Hematopoietic multipotent progenitor cell treated with erythropoietin and hydrocortisone succinate and interleukin-3 and kit ligand, for 8 days (in vitro differentiated cells): ENCODE measurements at regions not wholly inside any gene's neighbourhood (a gene's known extent, or its start where the extent isn't known, plus 50 kb on each side); places are given as distances from the start of the nearest gene placed in this dataset.
"Not testable (repeated sequence)": the region's sequence is repeated elsewhere in the genome, so short reads cannot be mapped to it uniquely, and the experiment has no call there.

Experiments used
- DNase-seq: peaks from one replicate; pipeline ENCODE4 v3.0.0-alpha.2; 2015

DNA sequence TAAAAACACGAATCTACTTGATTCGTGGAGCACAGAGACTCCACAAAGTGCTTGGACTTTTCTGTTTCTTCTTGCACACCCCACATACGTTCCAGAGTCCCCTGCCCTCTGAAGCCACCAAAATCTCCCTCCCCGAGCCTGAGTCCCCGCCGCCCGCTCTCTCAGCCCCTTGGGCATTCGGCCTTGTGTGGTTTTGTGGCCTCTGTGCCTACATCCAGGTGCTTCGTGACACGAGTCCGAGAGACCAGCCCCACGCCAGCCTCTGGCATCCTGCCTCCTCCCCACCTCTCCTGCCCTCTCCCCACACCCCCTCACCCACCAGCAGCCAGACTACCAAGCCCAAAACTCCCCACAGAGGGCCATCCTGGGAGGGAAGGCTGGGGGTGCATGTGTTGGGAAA is 87.8 kb upstream of the PPP1R26 start:
- DNase-seq = no peak

DNA sequence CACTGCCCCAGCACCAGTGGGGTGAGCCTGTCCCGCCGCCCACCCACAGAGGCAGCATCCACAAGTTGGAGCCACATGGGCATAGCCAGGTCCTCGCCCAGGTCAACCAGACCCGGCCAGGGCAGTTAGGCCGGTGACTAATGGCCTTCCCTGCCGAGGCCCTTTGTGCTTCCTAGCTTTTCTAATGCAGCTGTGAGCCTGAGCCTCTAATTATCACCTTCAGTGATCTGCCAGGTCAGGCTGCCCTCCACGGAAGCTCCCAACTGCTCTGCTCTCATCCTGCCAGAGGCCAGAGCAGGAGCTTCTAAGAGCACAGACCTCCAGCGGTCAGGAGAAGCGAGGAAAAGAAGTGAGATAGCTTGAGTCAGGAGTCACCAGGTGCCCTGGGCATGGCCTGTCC is 87.1 kb upstream of the PPP1R26 start:
- no peak for DNase-seq

DNA sequence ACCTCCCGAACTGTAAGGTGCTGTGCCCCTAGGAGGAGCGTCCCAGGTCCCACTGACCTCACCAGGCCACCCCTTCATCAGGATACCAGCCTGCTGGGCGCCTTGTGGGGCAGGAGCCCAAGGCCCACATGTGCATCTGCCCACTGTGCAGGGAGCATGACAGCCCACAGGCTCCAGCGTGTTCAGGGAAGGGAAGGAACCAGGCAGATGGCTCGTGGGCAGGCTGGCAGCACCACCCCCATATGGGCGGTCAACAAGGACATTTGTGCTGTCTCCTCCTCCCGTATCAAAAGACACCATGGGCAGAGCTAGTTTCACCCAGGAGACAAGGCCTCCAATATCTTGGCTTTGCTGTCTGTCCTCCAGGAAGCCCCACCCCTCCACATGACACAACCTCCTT is 85.5 kb upstream of the PPP1R26 start:
- DNase-seq = no peak

DNA sequence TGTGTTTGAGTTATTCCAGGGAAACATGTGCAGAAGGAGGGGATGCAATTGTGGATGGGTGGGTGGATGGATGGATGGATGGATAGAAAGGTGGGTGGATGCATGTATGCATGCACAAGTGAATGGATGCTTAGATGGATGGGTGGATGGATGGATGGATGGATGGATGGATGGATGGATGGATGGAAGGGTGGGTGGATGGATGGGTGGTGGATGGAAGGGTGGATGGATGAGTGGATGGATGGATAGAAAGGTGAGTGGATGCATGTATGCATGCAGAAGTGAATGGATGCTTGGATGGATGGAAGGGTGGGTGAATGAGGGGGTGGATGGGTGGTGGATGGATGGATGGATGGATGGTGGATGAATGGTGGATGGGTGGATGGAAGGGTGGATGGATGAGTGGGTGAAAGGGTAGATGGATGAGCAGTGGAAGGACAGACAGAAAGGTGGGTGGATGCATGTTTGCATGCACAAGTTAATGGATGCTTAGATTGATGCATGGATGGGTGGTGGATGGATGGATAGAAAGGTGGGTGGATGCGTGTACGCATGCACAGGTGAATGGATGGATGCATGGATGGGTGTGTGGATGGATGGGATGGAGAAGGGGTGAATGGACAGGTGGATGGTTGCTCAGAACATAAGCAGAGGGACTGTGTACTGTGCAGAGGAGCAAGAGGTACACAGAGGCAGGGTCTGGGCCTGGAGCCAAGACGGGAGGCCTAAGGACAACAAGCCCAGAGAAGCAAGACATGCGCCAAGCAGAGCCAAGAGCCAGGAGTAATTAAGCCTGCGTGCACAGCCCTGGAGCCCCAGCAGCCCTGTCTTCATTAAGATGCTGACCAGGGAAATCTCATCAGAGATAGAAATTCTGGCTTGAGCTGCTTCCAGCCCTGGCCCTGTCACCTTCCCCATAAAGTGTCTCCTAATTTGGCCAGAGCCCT is 84.6 kb upstream of the PPP1R26 start:
- DNase-seq = no peak

DNA sequence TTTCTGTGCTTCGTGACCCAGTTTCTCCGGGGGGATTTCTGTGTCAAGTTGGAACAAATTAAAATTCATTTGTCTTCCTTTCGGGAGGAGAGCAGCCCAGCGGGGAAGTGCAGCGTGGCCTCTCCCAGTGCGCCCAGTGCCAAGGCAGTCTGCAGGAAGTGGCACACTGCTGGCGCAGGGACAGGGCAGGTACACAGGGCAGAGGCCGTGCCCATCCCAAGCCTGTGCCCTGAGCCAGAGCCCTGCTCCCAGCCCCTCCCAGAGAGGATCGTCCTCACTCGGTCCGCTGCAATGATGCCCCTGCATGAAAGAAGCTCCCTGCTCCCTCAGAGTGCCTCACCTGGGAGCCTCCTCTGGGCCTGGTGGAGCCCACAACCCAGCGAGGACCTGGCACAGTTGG is 82.4 kb upstream of the PPP1R26 start:
- no peak for DNase-seq

DNA sequence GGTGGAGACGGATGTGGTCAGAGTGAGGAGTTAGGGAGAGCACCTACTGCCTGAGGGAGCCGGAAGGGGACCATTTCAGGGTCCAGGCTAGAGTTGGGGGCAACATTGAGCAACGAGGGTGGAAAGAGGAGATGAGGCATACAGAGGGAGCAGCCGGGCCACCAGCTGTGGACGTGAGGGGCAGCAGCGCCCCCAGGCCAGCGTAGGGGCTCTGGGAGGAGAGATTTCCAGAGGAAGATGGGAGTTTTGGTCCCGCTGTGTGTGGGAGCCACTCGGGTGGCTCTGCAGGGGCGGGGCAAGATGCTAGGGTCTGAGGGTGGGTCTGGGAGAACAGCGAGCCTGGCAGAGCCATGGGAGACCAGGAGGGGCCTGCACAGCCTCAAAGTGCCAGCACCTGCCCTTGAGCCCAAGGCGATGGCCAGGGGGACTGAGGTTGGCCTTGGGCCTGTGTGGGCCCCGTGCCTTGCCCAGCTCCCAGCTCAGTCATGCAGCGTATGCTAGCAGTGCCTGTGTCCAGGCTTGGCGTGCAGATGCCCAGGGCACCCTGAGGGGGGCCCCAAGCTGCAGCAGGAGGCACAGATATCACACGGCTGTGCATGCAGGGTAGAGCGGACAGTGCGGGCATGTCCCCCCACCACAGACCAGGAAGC is 80.5 kb upstream of the PPP1R26 start:
- DNase-seq = no peak

DNA sequence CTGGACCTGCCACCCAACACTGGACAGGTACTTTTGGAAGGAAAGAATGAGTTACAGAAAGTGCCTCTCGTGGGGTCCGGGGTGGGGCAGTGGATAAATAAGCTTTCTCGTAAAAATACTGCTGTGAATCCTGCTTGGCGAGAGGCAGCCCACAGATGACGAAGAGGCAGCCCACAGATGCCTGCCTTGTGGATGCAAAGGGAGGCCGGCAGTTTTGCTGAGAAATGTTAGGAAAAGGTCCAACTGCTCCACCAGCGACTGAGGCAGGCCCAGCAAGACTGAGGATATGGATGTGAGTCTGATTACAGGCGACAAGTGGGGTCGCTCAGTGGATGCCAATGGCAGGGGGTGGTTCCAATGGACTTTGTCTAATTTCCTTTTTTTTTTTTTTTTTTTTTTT is 79.1 kb upstream of the PPP1R26 start:
- DNase-seq = no peak

DNA sequence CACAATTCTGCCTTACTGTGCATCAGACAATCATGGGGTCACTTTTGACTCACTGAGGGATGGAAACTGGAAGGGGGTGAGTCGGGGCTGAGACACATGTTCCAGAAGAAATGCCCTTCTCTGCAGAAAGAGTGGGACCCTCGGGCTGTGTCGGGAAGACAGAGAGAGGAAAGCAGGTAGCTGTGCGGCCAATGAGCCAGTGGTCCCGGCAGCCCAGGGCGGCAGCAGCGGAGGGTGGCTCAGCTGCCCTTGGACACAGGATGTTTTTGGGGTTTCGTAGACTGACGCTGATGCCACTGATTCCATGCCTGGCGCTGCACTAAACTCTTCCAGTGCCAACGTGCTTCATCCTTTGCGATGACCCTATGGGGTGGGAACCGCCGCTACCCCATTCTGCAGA is 78.4 kb upstream of the PPP1R26 start:
- no peak for DNase-seq

DNA sequence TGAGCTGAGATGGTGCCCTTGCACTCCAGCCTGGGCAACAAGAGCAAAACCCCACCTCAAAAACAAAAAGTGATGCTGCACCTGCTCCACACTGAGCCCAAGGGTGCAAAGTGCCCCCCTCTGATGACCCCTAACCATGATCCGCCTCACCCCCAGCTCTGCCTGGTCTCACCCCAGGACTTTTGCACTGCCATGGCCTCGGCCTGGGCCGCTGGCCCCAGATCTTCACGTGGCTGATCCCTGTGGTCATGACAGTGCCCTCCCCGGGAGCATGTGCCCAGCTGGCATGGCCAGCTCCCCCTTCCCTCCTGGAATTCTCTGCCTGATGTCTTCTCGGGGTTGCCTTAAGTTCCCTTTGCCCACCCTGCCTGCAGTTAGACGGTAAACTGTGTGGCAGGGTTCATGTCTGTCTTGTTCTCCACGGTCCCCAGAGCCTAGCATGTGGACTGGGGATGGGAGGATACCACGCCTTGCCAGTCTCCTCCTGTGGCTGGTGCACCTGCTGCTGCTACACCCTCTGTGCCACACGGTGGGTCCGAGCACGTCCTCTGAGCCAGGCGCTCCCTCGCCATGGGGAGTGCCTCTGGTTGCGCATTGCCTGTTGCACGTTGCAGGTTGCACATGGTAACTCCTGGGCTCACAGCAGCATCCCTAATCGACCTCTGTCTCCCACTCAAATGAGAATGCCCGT is 77.4 kb upstream of the PPP1R26 start:
- DNase-seq = no peak

DNA sequence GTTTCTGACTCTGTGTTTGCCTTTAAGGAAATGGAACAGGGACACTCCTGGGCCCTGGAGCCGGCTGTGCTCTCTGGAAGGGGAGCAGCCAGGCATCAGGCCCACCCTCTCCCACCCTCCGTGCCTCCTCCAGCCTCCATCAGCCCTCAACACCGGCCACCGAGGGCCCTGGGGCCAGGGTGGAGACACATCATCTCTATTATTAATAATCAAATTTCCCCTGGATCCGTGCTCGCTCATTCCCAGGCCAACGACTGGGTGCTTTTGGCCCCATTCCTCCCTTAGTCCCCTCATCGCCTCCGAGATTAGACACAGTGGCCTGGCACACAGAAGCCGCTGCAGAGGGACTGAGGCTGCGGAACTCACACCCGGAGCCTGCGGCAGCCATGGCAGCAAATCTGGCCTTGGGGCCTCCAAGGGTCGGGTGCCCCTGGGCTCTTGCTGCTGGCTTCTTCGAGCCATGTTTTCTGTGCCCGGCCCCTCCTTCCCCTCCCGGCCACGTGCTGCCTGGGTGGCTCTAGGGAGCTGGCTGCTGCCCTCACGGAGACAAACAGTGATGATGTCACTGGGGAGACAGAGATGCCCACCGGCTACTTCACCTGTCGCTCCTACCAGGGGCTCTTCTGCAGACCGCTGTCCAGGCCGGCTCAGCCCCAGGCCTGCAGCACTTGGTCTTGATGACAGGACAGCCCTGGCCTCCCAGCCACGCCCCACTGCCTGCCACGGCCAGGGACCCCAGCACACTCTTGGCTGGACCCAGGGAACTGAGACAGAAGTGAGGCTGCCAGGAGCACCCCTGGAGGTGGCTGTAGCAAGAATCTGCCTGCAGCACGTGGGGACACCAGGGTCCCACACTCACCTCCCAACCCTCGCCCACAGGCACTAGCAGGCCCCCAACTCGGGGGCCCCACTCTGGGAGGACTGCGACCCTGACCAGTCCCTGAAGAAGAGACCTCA is 76.6 kb upstream of the PPP1R26 start:
- no peak for DNase-seq

DNA sequence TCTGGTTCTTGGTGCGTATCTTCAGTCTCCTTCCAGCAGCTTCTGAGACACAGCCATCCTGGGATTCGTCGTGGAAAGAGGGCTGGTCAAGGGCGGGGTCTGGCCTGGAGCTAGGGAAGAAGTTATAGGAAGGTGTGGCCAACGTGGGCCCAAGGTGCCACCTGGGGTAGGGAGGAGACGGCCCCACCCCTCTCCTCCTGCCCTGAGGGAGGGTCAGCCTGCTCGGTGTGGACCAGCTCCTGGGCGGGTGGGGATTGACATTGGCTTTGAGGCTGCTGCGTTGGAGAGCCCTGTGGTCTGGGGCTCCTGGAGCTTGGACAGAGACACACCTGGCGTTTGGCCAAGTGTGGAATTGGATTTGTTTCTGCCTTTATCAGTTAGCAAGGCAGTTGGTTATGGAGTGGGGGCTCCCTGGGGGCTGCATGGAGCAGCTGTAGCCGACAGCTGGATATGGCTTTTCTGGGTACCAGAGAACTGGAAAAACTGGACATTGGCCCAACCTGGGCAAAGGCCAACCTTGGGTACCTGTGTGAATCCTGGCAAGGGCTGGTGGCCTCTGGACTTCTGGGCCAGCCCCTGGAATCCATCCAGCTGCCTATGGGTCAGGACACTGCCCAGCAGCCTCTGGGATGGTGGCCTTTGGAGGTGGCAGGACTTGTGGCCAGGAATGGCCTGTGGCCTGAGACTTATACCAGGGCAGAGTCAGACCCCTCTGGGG is 75.7 kb upstream of the PPP1R26 start:
- no peak for DNase-seq

DNA sequence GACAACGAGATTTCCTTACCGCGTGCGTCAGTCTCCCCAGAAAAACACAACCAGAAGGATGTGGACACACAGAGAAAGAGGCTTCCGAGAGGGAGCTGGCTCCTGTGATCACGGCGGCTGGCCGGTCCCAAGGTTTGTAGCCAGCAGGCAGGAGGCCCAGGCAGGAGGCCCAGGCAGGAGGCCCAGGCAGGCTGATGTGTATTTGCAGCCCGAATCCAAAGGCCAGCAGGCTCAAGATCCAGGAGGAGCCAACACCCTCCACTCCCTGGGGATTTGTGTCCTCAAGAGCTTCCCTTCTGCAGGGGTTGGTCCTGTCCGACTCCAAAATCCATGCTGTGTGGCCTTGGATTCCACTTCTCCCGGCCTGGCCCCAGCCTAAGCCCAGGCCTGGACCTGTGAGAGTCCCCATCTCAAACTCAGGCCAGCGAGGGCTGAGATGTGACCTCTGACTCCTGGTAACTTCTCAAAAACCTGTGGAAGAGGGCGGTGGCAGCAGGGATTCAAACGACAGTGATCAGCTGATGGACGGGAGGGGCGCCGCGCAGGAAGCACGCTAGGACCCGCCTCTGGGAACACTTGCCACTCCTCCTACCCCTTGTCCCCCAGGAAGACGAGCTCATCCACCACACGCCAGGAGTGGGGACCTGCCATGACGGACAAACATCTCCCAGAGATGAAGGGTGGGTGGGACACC is 75.0 kb upstream of the PPP1R26 start:
- no peak for DNase-seq

DNA sequence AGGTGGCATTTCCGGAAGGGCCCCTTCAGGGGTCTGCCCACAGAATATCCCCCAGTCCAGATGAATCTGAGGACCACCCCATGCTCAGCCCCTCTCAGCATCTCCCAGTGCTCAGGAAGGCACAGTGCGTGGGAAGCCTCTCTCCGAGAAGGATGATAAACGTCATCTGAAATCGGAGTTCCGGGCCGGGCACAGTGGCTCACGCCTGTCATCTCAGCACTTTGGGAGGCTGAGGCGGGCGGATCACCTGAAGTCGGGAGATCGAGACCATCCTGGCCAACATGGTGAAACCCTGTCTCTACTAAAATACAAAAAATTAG is 74.5 kb upstream of the PPP1R26 start:
- DNase-seq = not testable (repeated sequence)

DNA sequence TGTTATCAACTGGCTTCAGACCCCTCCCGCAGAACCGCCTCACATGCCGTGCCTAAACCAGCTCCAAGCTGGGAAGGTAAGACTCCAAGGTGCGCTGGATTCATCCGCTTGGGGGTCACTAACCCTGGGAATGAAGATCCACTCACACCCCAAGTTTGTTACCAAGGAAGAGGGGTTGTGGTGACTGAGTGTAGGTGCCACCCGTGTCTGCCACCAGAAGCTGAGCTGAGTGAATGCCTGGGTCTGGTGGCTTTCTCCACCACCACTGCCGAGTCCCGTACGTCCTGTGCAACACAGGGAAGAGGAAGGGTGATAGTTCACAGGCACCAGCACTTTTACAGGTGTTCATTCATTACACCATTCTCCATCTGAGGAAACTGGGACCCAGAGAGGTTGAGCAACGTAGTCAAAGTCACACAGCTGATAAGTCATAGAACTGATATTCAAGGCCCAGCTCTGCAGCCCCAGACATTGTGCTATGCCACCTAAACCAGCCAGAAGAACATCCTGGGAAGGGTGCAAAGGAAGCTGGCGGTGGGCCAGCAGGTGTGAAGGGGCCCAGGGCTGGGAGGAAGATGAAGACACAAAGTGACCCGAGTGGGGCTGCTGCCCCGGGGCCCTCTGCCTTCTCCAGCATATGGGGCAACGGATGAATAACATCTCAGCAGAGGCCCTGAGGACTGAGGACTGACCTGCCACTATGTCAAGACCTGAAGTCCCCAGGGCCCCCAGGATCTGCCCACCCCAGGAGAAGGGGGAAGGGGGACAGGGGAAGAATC is 70.9 kb upstream of the PPP1R26 start:
- DNase-seq = no peak

DNA sequence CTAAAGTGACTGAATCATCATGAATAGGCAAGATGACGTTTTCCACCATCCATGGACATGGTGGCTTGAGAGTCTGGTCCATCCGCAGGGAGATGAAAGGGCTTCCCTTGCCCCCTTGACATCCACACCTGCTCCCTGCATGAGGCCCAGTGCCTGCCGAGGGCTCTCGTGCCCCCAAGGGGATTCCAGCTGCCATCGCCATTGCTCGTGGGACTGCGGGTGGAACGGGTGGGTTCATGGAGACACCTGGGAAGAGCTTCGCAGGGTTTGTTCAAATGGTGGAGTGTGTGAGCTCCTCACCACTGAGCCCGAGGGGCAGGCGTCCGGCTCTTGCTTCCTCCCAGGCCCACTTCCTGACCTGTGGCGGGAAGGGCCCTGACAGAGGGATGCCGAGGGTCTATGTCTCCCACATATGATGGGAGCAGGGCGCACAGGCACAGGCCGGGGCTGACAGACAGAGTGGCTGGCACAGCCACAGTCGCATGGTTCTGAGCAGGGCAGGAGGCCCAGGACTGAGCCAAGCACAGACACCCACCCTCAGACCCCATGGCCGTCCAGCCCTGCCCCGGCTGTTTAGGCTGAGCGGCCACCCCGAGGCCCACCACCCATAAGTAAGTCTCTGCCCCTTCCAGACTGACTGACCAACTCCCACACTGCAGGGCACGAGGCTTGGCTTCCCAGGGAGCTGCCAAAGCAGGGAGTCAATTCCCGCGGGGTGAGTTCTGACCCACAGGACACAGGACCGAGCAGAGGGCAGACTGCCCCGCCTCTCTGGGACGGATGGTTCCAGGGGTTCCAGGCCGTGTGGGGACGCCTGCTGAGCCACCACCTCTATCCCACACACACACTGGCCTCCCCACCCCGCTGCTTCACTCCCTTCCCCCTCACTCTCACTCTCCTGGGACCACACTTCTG is 70.0 kb upstream of the PPP1R26 start:
- DNase-seq = no peak

DNA sequence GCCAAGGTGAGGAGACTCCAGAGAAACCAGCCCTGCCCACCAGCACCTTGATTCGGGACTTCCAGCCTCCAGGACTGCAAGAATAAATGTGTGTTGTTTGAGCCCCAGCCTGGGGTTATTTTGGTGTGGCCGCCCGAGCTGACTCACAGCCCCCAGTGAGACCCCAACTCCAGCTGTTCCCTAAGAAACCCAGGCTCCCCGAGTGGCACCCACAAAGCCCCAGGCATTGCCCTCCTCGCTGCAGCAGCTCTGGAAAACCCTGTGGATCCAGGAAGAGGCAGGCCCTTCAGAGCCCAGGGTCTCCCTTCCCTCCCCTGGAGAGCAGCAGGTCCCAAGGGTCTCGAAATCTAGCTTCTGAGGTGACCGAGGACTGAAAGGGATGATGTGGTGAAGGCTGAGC is 69.2 kb upstream of the PPP1R26 start:
- DNase-seq = no peak

DNA sequence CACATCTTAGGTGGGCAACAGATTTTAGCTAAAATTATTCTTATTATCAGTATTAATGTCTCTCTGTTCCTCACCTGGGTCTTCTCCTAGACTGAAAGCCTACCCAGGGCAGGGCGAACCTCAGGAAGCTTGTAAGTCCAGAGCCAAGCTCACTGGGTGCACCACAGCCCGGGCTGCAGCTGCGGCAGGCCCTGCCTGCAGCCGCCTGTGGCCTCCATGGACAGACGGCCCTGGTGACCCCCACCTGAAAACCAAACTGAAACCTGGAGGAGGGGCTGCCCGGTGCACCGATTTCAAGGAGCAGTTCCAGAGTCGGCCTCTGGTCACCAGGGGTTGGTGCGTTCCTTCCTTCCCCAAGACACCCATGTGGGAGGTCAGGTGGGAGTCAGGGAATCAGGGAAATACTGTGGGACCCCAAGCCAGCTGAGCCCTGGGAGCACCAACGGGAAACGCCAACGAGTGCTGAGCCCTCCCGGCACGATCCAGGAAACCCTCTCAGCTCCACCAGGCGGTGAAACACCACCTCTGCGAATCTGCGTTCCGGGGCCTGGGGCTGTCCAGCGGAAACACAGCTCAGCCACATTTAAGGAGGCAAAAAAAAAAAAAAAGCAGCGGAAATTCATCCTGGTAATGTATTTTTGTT is 68.6 kb upstream of the PPP1R26 start:
- no peak for DNase-seq

DNA sequence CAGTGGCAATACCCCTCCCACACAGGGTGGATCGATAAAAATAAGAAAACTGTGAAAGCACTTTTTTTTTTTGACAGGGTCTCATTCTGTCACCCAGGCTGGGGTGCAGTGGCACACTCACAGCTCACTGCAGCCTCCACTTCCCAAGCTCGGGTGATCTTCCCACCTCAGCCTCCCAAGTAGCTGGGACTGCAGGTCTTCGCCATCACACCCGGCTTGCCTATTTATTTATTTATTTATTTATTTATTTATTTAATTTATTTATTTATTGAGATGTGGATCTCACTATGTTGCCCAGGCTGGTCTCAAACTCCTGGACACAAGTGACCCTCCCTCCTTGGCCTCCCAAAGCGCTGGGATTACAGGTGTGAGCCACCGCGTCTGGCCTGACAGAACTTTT is 68.0 kb upstream of the PPP1R26 start:
- not testable (repeated sequence) for DNase-seq
